HG03520 (cell line): ENCODE measurements at regions not wholly inside any gene's neighbourhood (a gene's known extent, or its start where the extent isn't known, plus 50 kb on each side); places are given as distances from the start of the nearest gene placed in this dataset.

Experiments used
- ATAC-seq: cut with Tn5 transposase; IDR thresholded peaks from one replicate; pipeline ENCODE4 v1.9.1; 2021; ENCODE audit warnings: mild to moderate bottlenecking, moderate library complexity; ENCODE audit not compliant: unreplicated experiment

DNA sequence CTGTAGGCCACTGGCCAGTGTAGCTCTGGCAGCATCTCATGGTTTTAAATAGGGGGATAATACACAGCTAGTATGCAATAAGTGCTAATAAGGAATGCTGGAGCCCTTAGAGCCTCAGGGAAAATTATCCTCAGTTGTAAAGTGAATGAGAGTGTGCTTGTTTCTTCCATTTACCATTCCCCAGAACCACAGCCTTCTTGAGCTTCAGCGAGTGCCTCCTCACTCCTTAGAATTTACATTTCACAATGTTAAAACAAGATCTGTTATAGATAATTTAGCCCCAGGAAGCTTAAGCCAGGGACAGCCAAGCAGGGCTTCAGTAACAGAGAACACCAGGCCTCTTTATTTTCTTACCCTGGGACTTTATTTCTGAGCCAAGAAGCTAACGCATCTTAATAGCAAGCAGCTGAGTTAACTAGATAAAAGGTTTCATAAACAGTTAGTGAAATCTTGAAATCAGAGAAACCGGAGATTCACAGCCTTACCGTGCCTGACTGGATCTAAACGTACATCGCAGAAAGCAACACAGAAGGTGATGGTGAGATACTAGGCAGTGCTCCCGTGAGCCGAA, 535.2 kb downstream of the TDRD15 start:
- no peak for ATAC-seq

DNA sequence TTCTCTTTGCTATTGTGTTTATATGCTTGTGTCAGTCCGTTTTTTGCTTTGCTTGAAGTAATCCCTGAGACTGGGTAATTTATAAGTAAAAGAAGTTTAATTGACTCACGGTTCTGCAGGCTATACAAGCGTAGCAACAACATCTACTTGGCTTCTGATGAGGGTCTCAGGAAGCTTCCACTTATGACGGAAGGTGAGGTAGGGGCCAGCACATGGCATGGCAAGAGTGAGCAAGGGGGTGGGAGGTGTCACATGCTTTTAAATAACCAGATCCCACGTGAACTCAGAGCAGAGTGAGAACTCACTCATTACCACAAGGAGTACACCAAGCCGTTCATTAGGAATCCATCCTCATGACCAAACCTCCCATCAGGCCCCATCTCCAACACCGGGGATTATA, 540.3 kb downstream of the TDRD15 start:
- no peak for ATAC-seq

DNA sequence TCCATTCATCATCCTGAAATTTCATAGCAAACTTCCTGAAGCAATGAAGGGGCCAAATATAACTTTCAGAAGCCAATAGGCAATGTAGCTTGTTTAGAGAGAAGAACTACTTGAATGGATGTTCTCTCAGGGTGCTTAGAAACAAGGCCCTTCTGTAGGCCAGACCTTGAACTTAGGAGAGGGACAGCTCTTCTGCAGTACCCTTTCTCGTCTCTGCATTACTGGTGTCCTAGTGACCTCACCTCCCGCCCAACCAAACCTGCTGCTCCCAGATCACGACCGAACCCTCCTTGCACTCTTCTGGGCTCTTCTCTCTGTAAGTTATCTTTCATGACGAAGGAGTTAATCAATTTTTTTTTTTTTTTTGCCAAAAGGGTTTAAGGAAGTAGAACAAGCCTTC, 543.9 kb downstream of the TDRD15 start:
- ATAC-seq: no peak

DNA sequence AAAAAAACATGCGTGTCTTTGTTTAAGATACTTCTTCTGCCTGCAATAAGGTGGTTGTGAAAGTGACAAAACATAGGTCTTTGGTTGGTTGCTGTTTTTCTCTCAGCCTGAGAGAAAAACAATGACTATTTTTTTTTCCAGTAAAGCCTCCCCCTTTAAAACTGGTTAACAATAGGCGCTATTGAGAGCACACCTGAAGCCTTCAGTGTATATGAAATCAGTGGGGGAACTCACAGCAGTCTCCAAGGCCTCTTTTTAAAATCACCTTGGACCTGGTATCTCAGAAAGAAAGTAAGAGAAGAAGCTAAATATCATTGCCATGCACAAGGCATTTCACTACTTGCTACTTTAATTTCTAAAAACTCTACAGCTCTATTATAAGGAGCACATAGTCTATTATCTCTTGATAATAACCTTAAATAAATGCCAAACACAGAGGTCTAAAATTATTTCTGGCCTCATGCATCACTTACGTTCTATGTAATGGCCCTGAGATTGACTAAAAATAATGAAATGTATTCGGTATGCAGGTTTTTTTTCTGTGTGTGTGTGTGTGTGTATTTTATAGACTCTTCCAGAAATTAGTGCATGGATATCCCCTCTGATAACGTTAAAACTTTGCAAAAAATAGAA, 544.4 kb downstream of the TDRD15 start:
- no peak for ATAC-seq

DNA sequence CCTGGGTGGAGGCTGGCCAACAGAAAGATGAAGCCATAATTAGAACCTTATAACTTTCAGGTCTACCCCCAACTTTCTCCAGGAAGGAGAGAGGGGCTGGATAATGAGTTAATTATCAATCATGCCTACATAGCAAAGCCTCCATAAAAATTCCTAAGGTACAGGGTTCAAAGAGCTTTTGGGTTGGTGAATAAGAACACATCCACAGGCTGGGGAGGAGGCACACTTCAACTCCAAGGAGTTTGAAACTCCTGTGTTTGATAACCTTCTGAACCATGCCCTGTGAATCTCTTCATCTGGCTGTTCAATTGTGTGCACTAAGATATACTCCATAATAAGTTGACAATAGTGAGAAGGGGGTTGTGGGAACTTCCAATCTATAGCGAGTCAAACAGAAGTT, 552.3 kb downstream of the TDRD15 start:
- ATAC-seq: no peak

DNA sequence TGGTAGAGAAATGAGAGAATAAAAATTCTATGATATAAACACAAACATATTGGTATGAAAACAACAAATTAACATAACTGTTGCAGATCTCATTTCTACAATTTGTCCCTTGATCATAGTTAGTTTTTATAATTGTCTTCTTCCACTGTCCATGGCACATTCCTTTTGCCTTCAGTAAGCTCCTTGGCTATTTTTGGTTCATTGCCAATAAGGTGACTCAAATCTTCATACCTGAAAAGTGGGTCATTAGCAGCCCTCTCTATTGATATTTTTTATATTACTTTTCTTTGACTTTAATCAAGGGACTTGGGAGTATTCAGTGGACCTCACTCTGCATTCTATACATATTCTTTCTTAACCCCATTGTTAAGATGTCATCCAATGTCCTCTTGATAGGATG, 552.9 kb downstream of the TDRD15 start:
- no peak for ATAC-seq

DNA sequence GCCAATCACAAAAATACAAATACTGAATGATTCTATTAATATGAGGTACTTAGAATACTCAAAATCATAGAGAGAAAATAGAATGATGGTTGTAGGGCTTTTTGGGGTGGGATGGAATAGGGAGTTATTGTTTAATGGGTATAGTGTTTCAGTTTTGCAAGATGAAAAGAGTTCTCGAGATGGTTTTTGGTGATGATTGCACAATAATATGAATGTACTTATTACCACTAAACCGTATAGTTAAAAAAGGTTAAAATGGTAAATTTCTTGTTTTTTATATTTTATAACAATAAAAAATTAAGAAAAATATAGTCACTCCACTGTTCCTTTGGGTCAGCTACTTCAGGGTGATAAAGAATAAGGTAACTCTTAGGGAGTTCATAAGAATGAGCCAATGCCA, 560.1 kb downstream of the TDRD15 start:
- ATAC-seq: no peak

DNA sequence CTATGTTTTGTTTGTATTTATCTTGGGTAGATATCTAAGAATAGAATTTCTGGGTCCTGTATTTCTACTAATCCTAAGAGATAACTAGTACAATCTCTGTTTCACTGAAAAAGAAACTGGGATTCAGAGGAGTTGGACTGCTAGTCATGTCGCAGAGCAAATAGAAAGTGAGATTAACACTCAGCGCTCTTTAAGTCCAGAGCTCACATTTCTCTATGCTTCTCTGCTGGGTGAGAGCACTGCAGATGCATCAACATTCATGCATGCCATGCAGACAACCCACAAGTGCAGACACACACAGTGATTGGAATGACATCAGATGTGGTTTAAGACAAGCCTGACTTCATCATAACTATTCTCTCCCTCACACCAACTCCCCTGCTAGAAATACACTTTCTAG, 563.8 kb downstream of the TDRD15 start:
- no peak for ATAC-seq

DNA sequence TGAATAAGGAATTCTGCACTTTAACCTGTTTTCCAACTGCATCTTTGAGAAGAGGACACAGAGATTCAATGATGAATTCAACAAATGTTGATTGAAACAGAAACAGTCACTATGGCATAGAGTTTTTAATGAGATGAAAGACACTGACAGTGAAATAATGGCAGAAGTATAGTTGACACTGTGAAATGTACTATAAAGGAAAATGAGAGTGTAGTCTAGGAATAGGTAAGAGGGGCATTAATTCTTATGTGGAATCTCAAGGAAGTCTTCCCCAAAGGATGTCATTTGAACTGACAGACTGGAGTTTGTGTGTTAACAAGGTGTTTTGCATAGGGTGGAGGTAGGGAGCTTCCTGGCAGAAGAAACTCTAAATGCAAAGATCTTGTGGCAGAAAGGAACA, 566.2 kb downstream of the TDRD15 start:
- ATAC-seq: no peak

DNA sequence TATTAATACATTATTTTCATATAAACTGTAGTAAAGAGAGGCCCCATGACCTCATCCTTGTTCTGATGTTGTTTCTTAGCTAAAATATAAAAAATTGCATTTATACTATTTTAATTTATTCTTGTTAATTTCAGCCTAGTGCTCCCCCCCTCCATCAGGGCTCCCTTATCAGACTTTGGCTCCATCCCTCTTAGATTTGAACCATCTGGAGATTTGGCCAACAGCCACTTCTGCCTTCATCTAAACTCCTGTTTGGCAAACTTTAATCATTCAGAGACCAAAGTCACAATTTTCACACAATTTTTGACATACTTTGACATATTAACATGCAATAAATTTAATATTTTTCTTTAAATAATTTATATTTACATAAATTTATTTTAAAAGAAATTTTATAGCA, 569.3 kb downstream of the TDRD15 start:
- ATAC-seq: no peak

DNA sequence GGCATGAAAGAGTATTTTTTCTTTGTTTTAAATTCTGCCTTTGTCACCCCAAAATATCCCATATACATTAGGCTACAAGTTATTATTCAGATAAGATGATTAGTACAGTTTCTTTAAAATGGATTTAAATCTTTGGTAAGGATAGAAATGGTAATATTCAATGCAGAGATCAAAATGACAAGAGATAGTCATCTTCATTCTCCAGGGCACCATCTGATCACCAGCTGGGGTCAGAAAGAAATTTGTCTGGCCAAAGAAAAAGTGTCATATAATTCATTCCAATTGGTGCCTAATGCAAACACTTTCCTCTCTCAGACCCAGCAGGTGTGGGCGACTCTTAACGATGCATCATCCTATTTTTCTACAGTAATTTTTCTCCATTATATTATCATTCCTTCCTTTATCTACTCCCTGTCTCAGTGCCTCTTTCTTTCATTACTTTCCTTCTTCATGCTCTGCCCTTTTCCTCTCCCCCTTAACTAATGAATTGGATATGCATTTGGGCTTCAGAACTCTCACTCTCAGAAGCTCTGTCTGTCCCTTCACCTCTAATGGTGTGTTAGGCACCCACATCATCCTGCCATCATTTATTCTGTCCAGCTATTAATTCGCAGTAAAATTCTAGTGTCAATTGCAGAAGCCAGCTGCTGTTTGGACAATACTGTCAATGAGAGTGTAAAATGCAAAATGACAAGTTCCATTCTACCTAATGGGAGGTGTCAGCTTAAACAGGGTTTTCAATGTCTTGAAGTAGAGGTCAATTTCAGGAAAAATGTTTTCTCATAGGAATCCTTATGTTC, 570.5 kb downstream of the TDRD15 start:
- no peak for ATAC-seq

DNA sequence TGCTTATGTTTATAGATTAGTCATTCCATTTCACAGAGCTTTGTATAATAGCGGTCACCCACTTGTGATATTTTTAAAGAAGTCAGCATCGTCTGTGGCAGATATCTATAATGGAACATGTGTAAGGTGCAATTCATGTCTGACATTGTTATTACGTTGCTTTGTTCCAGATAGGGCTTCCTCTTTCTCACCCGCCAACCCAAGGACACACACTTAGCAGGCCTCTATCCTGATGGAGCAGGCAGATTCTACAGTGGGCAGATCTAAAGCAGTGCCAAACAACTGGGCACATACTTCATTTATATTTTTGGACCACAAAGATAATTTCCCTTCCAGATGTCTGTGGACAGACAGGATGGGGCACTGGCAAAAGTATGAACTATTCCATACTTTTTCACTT, 573.1 kb downstream of the TDRD15 start:
- no peak for ATAC-seq

DNA sequence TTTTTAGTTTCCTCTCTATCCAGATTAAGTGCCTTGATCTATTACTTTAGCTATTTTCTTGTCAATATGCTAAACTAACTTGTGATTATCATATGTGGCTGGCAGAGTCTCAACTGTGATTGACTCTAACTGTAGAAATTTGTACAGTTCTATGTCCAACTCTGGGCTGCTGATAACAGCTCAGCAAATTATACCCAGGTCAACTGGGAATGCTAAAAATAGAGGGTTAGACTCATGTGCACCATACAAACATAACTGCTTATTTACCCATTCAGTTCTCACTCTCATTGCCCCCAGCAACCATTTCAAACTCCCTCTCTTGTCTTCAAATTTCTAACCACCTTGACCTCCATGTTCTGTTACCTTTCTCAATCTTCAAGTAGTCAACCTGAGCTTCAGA, 576.9 kb downstream of the TDRD15 start:
- ATAC-seq: no peak

DNA sequence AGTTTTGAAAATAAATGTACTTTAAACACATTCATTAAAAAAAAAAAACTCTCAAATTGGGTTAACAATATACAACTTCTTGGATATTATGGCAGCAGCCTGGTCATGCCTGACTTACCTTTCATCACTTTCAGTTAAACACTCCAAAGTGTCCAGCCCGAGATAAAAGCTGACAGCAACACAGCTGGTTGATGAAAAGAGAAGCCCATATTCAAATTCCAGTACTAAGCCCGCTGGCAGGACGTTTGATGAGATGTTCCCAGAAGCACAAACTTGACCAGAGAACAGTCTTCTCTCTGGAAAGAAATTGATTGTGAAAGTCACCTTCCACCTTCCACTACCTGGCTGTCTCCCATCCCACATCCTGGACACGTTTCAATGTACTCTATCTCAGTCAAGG, 586.3 kb downstream of the TDRD15 start:
- no peak for ATAC-seq

DNA sequence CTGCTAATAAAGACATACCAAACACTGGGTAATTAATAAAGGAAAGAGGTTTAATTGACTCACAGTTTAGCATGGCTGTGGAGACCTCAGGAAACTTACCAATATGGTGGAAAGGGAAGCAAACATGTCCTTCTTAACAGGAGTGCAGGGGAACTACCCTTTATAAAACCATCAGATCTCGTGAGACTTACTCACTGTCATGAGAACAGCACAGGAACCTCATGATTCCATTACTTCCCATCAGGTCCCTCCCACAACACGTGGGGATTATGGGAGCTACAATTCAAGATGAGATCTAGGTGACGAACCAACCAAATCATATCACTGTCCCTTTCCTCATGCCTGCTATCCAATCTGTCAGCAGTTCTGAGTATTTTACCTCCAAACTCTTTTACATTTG, 586.7 kb downstream of the TDRD15 start:
- no peak for ATAC-seq

DNA sequence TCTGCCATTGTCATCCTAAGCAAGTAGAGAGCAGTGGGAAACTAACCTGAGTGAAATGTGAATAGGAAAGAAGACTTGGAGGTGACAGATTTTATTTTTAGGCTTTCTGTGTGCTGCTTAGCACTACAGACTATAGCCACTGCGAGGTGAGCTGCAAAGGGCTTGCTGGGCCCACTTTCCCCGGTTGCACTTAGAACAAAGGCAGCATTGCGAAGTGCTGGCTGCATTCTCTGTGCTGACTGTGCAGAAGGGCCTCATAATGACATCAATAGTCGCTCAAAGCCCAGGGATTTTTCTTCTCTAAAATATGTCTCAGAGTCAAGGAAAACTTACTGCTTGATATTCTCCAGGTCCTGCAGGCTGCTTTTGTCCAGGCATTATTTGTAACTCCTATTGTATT, 592.1 kb downstream of the TDRD15 start:
- no peak for ATAC-seq

DNA sequence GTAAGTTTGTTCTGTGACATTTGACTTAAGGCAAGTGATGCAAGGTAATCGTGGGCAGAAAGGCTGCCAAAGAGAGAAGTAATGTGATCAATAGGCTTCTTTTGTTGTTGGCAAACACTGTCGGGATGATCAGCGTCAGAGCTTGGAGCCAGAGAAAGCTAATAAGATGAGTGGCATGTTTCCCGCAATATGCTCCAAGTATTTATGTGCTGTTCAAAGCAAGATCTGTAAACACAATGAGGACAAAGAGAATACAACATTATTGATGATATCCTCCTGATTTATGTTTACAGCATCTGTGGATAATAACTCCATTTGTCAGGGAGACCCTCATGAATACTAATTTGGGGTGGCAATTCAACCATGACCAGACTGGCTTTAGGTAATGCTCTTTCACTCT, 603.3 kb downstream of the TDRD15 start:
- ATAC-seq: no peak

DNA sequence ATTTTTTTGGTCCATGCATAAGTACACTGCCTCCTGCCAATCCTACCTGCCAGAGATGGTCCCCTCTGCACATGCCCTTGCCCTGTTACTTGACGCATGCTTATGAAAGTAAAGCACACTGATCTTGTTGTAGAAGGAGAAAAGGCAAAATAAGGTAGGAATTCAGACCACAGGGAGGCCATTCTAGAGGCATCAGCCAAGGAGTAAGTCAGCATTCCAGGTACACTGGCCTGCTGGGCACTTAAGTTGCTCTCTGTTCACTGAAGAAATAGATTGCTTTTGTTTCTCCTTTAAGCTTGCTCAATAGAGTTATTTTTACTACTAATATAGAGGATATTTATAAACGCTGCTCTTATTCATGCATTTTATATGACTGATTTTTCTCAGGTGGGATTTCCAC, 604.4 kb downstream of the TDRD15 start:
- no peak for ATAC-seq

DNA sequence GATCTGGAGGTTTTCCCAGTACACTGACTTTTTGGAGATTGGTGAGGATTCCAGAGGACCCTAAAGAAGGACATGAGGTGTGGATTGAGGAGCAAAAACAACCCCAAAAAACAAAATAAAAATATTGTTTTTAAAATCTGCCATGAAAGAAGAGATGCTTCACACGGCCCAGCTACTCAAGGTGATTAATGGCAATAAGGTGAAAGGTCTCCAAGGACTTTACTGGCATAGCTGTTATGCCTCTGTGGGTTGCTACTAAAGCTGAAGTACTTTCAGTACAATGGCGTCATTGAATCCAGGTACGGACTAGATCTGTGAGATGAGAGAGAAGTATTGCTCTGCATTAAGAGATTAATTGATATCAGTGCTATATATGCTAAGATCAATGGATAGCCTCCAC, 606.4 kb downstream of the TDRD15 start:
- ATAC-seq: no peak

DNA sequence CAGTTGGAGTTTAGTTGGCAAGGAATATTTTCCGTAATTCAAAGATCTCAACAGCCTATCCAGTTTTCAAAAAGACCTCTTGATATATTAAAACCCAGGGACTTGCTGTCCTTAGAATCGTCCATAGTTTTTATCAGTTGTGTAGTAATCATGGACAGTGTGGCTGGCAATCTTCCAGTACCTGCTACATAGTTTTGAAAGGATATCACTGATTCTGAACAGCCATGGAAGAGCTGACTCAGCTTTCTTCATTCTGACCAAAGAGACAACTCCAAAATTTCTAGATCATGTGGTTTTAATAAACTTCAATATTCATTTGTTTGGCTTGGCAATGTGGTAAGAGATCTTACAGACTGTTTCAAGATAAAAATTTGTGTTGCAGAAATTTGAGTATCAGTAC, 616.7 kb downstream of the TDRD15 start:
- no peak for ATAC-seq

DNA sequence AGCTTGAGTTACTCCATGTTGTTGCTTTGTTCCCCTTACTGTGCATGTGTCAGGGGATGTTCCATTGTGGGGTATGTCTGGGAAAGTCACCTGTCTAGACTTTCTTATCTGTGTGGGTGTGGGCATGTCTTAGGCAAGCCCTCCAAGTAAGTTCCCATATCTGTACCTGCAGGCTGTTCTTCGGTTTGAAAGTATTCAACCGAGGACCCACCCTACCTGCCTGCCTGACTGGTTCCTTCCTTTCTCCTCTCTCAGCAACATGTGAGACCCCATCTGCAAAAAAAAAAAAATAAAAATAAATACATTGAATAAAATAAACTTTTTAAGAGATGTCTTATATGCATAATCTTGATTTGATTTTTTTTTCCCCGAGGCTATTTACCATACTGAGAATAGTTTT, 622.7 kb downstream of the TDRD15 start:
- ATAC-seq: no peak

DNA sequence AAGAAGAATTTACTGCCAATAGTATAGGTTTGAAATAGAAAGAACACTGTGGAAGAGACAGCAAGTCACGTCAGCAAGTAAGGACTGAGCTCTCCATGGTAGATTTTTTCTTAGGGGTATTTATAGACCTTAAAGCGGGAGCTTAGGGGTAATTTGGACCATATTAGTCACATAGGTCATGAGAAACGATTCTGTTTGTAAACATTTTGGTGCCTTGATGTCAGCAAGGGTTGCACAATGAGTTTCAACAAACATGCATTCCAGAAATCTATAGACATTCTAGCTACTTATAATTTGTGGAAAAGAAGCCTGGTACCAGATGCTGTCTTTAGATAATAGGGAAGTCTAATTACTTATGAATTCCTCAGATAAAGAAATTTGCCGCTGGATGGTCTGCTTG, 624.7 kb downstream of the TDRD15 start:
- no peak for ATAC-seq
